ENCODE measurements at regions not wholly inside any gene's neighbourhood (a gene's known extent, or its start where the extent isn't known, plus 50 kb on each side); places are given as distances from the start of the nearest gene placed in this dataset.

GRCh38 chr9:95595721-95596295, 79.0 kb upstream of the PTCH1 start:
- ChIA-PET CTCF (ENCODE audit: low intra/inter-chr PET ratio) (no interaction called here), POLR2A (interaction anchor here (0.8 kb wide), 1 partner anchor 475 kb away, joined by 3 read pairs; no protein-coding TSS in a partner anchor)
- H3K27me3 ChIP-seq (ENCODE audit: control insufficient read depth in 2 of 2, insufficient read depth in 2 of 2, low read length in 2 of 2) = peaks cover 21 to 52% of the 10 kb centered on the region in 2 experiments; a peak in 4 of 5 replicates
- H3K4me2 ChIP-seq (ENCODE audit: insufficient read depth, low read length) = no peak overlapping the region
- BruUV-seq (replicated peaks) = no TSS peak
- no peaks in the 10 kb centered on the region for H3K36me3 ChIP-seq (ENCODE audit: control insufficient read depth, insufficient read depth, low read length)
- H3K4me3 ChIP-seq = no peak overlapping the region
- DNase-seq (ENCODE audit: extremely low read depth in 1 of 4, low spot score in 3 of 4) = no peak
- no peak for FAIRE-seq
- in situ Hi-C loops (cut with MboI) = no loop called here
- H4K20me1 ChIP-seq (replicated peaks; ENCODE audit: control insufficient read depth, insufficient read depth, low read length) = no peaks in the 10 kb centered on the region
- H3K79me2 ChIP-seq (ENCODE audit: control insufficient read depth, insufficient read depth, low read length) = no peaks in the 10 kb centered on the region
- no peaks in the 10 kb centered on the region for H3K9me3 ChIP-seq (replicated peaks; ENCODE audit: control insufficient read depth, insufficient read depth, low read depth, low read length)
- peaks cover 4 to 5% of the 10 kb centered on the region in 2 experiments; a peak in 3 of 5 replicates for H3K4me1 ChIP-seq (replicated peaks in 1 of 2; ENCODE audit: control insufficient read depth in 2 of 2, insufficient read depth in 2 of 2, low read length in 2 of 2)
- WGBS (ENCODE audit: insufficient coverage, low coverage, missing lambda C conversion rate) = 54% methylated on average over 14 of the region's 15 CpGs
- H3K9ac ChIP-seq (ENCODE audit: insufficient read depth in 1 of 2, low read depth in 2 of 2, low read length in 2 of 2) = no peak overlapping the region
- TF ChIP-seq CHCHD3 (CRISPR knock-in tag; IDR thresholded peaks at IDR 0.05) (no peak), E2F3 (CRISPR knock-in tag; IDR thresholded peaks at IDR 0.05) (no peak), RREB1 (CRISPR knock-in tag; IDR thresholded peaks at IDR 0.05) (no peak), ZNF75A (CRISPR knock-in tag; IDR thresholded peaks at IDR 0.05) (no peak), NFIC (IDR thresholded peaks at IDR 0.05) (peak; percentile 56; the same call in 1 of the 2 replicates), L3MBTL2 (IDR thresholded peaks at IDR 0.05) (no peak)
- H3K27ac ChIP-seq (ENCODE audit: extremely low read depth, low read depth, low read length) = no peak overlapping the region
- no peak for ATAC-seq
- H2AFZ ChIP-seq (ENCODE audit: low read depth, low read length) = no peak overlapping the region
- H3K9me1 ChIP-seq (ENCODE audit: control insufficient read depth, insufficient read depth, low read length) = no peaks in the 10 kb centered on the region
- intact Hi-C loops (cut with micrococcal nuclease) = no loop called here

Measured in K562 (cell line).